IgD-negative memory B cell (primary cell): ENCODE measurements at regions not wholly inside any gene's neighbourhood (a gene's known extent, or its start where the extent isn't known, plus 50 kb on each side); places are given as distances from the start of the nearest gene placed in this dataset.

ENCODE experiments used
- H3K27ac Mint-ChIP-seq, 3 donors: one replicate each; pipeline ENCODE4 v1.8.0; 2020 to 2022; ENCODE audit warnings: mild to moderate bottlenecking in 3 of 3, mixed read lengths in 3 of 3, moderate library complexity in 1 of 3
- H3K27me3 Mint-ChIP-seq: one replicate; pipeline ENCODE4 v1.8.0; 2021; ENCODE audit warnings: mixed read lengths
- H3K36me3 Mint-ChIP-seq: one replicate; pipeline ENCODE4 v1.8.0; 2020; ENCODE audit warnings: mild to moderate bottlenecking, mixed read lengths
- H3K4me1 Mint-ChIP-seq, 3 donors: one replicate each; pipeline ENCODE4 v1.8.0; 2020 to 2022; ENCODE audit warnings: mixed read lengths in 3 of 3, mild to moderate bottlenecking in 1 of 3
- H3K4me3 Mint-ChIP-seq, 4 donors: one replicate each; pipeline ENCODE4 v1.8.0; 2020 to 2022; ENCODE audit warnings: mild to moderate bottlenecking in 4 of 4, mixed read lengths in 4 of 4, moderate library complexity in 3 of 4
- H3K9me3 Mint-ChIP-seq, 3 donors: one replicate each; pipeline ENCODE4 v1.8.0; 2020 to 2021; ENCODE audit warnings: mixed read lengths in 3 of 3, mild to moderate bottlenecking in 1 of 3

- H3K9me3 Mint-ChIP-seq = no peaks in the 10 kb centered on the region
- no peaks in the 10 kb centered on the region for H3K36me3 Mint-ChIP-seq
- H3K4me3 Mint-ChIP-seq = no peak overlapping the region
- H3K4me1 Mint-ChIP-seq = peaks cover 9 to 15% (median 13%) of the 10 kb centered on the region in 3 donors
- peaks cover 2% of the 10 kb centered on the region for H3K27me3 Mint-ChIP-seq
- H3K27ac Mint-ChIP-seq = no peak overlapping the region
These were observed 641.4 kb downstream of the BCL11A start for GRCh38 chr2:59912042-59912441.

GRCh38 chr2:59910166-59910565 lies 643.3 kb downstream of the BCL11A start:
- H3K9me3 Mint-ChIP-seq = no peaks in the 10 kb centered on the region
- H3K27me3 Mint-ChIP-seq = peaks cover 2% of the 10 kb centered on the region
- no peaks in the 10 kb centered on the region for H3K36me3 Mint-ChIP-seq
- H3K4me1 Mint-ChIP-seq = peaks cover 9 to 20% (median 15%) of the 10 kb centered on the region in 3 donors
- no peak overlapping the region for H3K4me3 Mint-ChIP-seq
- H3K27ac Mint-ChIP-seq = no peak overlapping the region

DNA sequence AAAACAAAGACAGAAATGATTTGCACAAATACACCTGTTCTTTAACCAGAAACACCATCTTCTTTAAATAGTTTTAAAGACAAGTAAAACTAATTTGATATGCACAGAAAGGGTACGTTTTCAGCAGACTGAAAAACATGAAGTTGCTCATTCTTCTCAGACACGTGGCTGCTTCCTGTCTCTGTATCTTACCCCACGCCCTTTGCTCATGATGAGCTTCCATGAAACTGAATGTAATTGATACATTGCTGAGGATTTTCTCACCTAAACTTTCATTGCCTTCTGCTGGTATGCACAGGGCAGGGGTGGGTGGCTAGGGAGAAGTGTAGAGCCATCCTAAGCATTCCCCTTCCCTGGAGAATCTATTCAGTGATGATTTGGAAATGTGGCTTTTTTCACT lies 644.3 kb downstream of the BCL11A start:
- no peak overlapping the region for H3K4me3 Mint-ChIP-seq
- no peaks in the 10 kb centered on the region for H3K9me3 Mint-ChIP-seq
- H3K4me1 Mint-ChIP-seq = peaks cover 9 to 20% (median 15%) of the 10 kb centered on the region in 3 donors
- H3K36me3 Mint-ChIP-seq = no peaks in the 10 kb centered on the region
- H3K27ac Mint-ChIP-seq = no peak overlapping the region
- peaks cover 2% of the 10 kb centered on the region for H3K27me3 Mint-ChIP-seq

GRCh38 chr2:59905731-59906130 lies 647.7 kb downstream of the BCL11A start:
- Mint-ChIP-seq H3K4me3 (no peak overlapping the region), H3K36me3 (no peaks in the 10 kb centered on the region)

DNA sequence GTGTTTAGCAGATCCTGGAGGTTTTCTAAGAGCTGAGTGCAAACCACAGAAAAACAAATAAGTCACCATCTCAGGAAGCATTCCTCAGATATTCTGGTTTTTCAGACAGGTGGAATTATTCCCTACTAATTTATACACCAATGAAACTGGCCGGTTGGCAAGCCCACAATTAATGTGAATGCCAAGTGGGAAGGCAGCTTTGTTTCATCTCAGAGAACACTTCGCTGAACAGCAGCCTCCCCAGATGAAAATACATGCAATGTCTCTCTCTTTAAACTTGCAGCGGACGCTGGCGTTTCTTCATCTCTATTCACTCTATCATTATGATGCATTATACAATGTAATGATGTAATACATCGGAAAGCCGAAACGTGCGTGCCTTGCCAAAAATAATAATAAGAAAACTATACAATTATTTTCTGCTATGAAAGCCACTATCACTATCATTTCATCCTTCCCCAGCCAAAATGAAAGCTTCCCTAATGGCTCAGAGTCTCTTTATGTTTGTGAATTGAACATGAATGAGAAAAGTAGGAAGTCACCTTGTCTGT lies 649.4 kb downstream of the BCL11A start:
- no peak overlapping the region for H3K27ac Mint-ChIP-seq
- no peaks in the 10 kb centered on the region for H3K9me3 Mint-ChIP-seq
- no peaks in the 10 kb centered on the region for H3K36me3 Mint-ChIP-seq
- peaks cover 2% of the 10 kb centered on the region for H3K27me3 Mint-ChIP-seq
- H3K4me1 Mint-ChIP-seq = peaks cover under 1 to 7% (median 4%) of the 10 kb centered on the region in 3 donors
- H3K4me3 Mint-ChIP-seq = no peak overlapping the region

More at GRCh38 chr2:59905731-59906130, 647.7 kb downstream of the BCL11A start:
- no peaks in the 10 kb centered on the region for H3K9me3 Mint-ChIP-seq
- H3K4me1 Mint-ChIP-seq = peaks cover 9 to 20% (median 15%) of the 10 kb centered on the region in 3 donors
- no peak overlapping the region for H3K27ac Mint-ChIP-seq
- H3K27me3 Mint-ChIP-seq = peaks cover 2% of the 10 kb centered on the region

DNA sequence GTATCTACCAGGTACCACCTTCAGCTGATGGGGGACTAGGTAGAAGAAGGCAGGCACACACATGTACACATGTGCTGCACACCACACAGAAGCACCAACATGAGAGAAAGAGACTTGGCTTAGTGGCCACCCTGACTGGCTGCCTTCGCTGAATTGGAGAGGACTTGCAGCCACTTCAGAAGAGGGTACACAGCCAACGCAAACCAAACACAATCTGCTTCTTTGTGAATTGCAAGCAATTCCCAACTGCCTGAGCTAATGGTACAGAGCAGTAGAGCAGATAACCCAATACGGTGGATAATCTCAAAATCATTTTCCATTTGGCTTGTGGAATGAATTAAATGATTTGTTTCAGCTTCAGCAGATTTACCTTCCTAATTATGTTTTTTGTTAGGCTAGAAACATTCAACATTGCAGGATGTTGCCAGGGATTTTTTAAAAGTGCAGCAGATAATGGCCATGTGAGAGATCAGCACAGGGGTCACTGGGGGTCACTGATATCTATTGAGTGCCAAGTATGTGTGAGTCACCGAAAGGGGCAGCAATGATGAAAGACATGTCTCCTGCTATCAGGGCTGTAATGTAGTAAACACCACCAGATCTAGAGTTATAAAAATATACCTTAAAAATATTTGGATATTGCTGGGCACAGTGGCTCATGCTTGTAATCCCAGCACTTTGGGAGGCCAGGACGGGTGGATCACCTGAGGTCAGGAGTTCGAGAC lies 652.6 kb downstream of the BCL11A start:
- Mint-ChIP-seq H3K4me3 (no peak overlapping the region), H3K27me3 (peaks cover 3% of the 10 kb centered on the region), H3K27ac (no peak overlapping the region), H3K9me3 (no peaks in the 10 kb centered on the region), H3K4me1 (peaks cover 0 to 5% (median 3%) of the 10 kb centered on the region in 3 donors), H3K36me3 (no peaks in the 10 kb centered on the region)

- Mint-ChIP-seq H3K9me3 (no peaks in the 10 kb centered on the region), H3K27ac (no peak overlapping the region), H3K4me1 (peaks cover 0 to 5% (median 0%) of the 10 kb centered on the region in 3 donors), H3K4me3 (no peak overlapping the region), H3K36me3 (no peaks in the 10 kb centered on the region), H3K27me3 (peaks cover 1% of the 10 kb centered on the region)
These were observed 653.8 kb downstream of the BCL11A start for GRCh38 chr2:59899692-59900091.

GRCh38 chr2:59896499-59897245 lies 656.8 kb downstream of the BCL11A start:
- Mint-ChIP-seq H3K27ac (no peak overlapping the region), H3K9me3 (no peaks in the 10 kb centered on the region), H3K4me3 (no peak overlapping the region), H3K27me3 (peaks cover 1% of the 10 kb centered on the region), H3K4me1 (peaks cover 0 to 5% (median 0%) of the 10 kb centered on the region in 3 donors), H3K36me3 (no peaks in the 10 kb centered on the region)

DNA sequence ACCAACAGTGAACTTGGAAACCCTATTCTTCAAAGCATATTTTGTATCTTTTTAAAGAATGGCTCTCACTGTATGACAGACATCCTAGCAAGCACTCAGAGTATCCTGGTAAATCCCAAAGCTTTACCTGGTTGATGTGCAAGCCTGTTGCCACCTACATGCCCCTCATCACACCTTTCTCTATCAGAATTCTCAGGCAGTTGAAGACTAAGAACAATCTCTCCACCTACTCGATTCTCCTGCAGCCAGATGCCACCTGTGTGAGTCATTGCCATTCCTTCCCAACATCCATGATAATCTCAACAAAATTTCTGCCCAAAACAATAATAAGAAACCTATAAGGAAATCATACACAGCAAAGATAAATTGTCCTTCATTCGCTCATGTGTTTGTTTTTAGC lies 659.8 kb downstream of the BCL11A start:
- Mint-ChIP-seq H3K27ac (no peak overlapping the region), H3K9me3 (peaks cover 0 to 2% (median 0%) of the 10 kb centered on the region in 3 donors), H3K36me3 (no peaks in the 10 kb centered on the region), H3K4me1 (peaks cover 0 to 5% (median 0%) of the 10 kb centered on the region in 3 donors), H3K4me3 (no peak overlapping the region), H3K27me3 (peaks cover 1% of the 10 kb centered on the region)

DNA sequence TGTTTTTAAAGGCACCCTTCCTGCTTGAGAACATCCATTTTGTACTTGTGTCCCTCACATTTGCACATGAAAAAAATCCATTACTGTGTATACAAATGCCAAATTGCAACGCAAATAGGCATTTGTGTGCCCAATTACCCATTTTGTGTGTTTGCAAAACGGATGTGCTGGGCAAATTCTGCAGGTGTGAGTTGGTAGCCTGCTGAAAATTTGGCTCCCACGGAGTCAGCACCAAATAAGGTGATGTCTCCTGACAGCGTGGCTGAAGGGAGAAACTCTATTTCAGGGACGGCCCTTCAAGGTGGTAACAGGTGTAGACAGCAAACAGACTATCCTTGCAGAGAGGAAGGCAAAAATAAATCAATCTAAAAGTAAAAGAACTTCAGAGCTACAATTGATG lies 661.1 kb downstream of the BCL11A start:
- Mint-ChIP-seq H3K4me3 (no peak overlapping the region), H3K4me1 (peaks cover 9 to 17% (median 11%) of the 10 kb centered on the region in 3 donors), H3K36me3 (no peaks in the 10 kb centered on the region), H3K27ac (no peak overlapping the region), H3K9me3 (peaks cover 0 to 2% (median 0%) of the 10 kb centered on the region in 3 donors), H3K27me3 (peaks cover 1% of the 10 kb centered on the region)

DNA sequence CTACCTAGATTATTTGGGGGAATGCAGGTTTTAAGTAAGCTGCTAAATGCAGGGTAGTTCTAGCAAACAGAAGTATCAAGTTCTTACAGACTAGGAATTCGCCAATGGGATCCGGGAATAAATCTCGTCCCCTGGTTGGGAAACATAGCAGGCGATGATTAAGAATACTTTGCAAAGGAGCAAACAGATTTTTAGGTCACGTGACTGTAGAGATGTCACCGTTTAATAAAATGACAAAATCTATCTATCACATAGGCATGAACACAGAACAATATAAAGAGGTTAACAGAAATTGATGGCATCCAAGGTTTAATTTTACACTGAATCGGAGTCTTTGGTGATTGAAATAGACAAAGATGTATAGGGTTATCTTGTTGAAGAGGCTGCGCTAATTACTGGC lies 664.1 kb downstream of the BCL11A start:
- no peaks in the 10 kb centered on the region for H3K27me3 Mint-ChIP-seq
- no peak overlapping the region for H3K4me3 Mint-ChIP-seq
- H3K4me1 Mint-ChIP-seq = peaks cover 25 to 32% (median 28%) of the 10 kb centered on the region in 3 donors
- no peaks in the 10 kb centered on the region for H3K36me3 Mint-ChIP-seq
- peaks cover 0 to 2% (median 0%) of the 10 kb centered on the region in 3 donors for H3K9me3 Mint-ChIP-seq
- no peak overlapping the region for H3K27ac Mint-ChIP-seq

- Mint-ChIP-seq H3K4me1 (peaks cover 28 to 32% (median 28%) of the 10 kb centered on the region in 3 donors), H3K36me3 (no peaks in the 10 kb centered on the region), H3K4me3 (peak overlapping the region in 1 of 4 donors; percentile 18), H3K27me3 (no peaks in the 10 kb centered on the region), H3K9me3 (peaks cover 0 to 2% (median 0%) of the 10 kb centered on the region in 3 donors), H3K27ac (no peak overlapping the region)
These were observed 664.7 kb downstream of the BCL11A start for GRCh38 chr2:59888706-59889105.

- Mint-ChIP-seq H3K4me1 (peaks cover 28 to 32% (median 28%) of the 10 kb centered on the region in 3 donors), H3K36me3 (no peaks in the 10 kb centered on the region), H3K27ac (peak overlapping the region; percentile 6 to 76 (median 42)), H3K4me3 (peak overlapping the region; percentile 0 to 76 (median 30)), H3K9me3 (peaks cover 0 to 2% (median 0%) of the 10 kb centered on the region in 3 donors), H3K27me3 (no peaks in the 10 kb centered on the region)
These were observed 665.4 kb downstream of the BCL11A start for GRCh38 chr2:59888015-59888414.

DNA sequence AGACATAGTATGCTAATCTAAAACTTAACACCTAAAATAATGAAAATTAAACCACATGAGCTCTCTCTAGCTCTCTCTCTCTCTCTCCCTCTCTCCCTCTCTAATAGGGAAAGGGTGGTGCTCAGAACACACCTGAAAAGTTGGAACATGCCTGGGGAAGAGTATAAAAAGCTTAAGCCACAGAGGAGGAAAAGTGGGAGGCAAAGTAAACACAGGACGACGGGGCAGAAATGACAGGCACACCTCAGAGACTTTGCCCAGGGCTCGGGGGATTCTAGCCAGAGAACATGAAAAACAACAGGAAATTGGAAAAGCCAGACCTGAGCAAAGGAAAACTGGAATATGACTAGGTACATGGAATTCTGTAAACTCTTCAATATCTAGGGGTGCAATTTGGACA lies 666.1 kb downstream of the BCL11A start:
- Mint-ChIP-seq H3K36me3 (no peaks in the 10 kb centered on the region), H3K4me1 (peaks cover 28 to 32% (median 28%) of the 10 kb centered on the region in 3 donors), H3K4me3 (peak overlapping the region in 1 of 4 donors; percentile 90)

DNA sequence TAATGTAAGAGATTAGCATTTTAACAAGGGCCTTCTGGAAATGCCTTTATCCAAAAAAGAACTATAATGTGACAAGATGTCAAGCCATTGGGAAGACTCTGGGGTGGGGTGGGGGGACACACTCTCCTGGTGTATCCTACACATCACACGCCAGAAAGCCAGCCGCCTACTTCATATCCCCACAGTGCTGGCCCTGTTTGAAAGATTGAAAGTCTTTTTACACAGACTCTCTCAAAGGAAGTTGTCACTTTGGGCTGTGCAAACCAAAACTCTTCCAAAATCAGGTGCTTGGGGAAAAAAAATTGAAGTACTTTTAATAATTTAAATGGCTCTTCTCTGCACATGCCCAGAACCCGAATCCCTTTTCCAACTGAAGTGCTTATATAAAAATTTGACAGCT lies 666.7 kb downstream of the BCL11A start:
- Mint-ChIP-seq H3K4me1 (peaks cover 28 to 32% (median 28%) of the 10 kb centered on the region in 3 donors), H3K36me3 (no peaks in the 10 kb centered on the region), H3K27ac (peak overlapping the region in 1 of 3 donors; percentile 74), H3K9me3 (peaks cover 0 to 2% (median 0%) of the 10 kb centered on the region in 3 donors), H3K4me3 (peak overlapping the region in 2 of 4 donors; percentile 54 to 77), H3K27me3 (no peaks in the 10 kb centered on the region)

More for the DNA sequence above, 666.1 kb downstream of the BCL11A start:
- Mint-ChIP-seq H3K27ac (peak overlapping the region in 2 of 3 donors; percentile 54 to 76), H3K9me3 (peaks cover 0 to 2% (median 0%) of the 10 kb centered on the region in 3 donors), H3K27me3 (no peaks in the 10 kb centered on the region)
